LNCAP (cell line): ENCODE measurements at regions not wholly inside any gene's neighbourhood (a gene's known extent, or its start where the extent isn't known, plus 50 kb on each side); places are given as distances from the start of the nearest gene placed in this dataset.

Source experiments
- TF ChIP-seq, protein P1 (sequence below): fragments of 450-650 bp; IDR thresholded peaks from 2 replicates; pipeline ENCODE4 v1.5.1; 2017; ENCODE audit warnings: mild to moderate bottlenecking

DNA sequence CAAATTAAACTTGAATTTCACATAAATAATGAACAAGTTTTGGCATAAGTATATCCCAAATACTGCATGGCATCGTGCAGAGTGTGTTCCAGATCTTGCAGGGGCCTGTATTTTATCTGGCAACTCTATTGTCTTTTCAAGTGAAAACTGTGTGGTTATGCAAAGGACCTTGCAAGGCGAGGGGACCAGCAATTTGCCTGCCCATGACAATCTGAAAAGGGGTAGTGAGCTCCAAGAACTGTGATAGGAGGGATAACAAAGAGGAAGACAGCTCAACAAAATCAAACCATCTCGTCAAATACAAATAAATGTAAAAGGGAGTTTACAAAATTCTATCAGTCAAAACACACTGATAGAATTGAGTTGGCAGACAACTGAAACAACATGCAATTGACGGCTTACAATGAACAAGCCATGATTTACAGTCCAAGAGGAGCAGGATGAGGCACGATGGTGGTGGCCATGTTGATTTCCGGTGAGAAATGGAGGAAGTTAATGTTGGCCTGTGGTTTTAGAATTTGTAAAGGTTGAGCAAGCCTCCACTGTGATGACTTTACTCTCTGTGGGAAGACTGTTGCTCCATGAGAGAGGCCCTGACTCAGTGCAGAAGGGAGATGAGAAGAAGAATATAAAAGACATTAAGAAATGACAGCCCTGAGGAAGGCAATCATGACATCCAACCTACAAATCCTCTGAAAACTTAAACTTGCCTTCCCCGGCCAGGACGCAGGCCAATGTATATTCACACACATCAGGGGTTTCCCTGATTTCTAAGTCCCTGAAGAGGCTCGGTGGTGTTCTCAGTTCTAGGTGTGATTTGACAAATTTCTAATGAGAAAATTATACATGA is 132.2 kb downstream of the ADSS2 start:
- TF ChIP-seq, protein P1, sequence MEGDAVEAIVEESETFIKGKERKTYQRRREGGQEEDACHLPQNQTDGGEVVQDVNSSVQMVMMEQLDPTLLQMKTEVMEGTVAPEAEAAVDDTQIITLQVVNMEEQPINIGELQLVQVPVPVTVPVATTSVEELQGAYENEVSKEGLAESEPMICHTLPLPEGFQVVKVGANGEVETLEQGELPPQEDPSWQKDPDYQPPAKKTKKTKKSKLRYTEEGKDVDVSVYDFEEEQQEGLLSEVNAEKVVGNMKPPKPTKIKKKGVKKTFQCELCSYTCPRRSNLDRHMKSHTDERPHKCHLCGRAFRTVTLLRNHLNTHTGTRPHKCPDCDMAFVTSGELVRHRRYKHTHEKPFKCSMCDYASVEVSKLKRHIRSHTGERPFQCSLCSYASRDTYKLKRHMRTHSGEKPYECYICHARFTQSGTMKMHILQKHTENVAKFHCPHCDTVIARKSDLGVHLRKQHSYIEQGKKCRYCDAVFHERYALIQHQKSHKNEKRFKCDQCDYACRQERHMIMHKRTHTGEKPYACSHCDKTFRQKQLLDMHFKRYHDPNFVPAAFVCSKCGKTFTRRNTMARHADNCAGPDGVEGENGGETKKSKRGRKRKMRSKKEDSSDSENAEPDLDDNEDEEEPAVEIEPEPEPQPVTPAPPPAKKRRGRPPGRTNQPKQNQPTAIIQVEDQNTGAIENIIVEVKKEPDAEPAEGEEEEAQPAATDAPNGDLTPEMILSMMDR: no peak

DNA sequence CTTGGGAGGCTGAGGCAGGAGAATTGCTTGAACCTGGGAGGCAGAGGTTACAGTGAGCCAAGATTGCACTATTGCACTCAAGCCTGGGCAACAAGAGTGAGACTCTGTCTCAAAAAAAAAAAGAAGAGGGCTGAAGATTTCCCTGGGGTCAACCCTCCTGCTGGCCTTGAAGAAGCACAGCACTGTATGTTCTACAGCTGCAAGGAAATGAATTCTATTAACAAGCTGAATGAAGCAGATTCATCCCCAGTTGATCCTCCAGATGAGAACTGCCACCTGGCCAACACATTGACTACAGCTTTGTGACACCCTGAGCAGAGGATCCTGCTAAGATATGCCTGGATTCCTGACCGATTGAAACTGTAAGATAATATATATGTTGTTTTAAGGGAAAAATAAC is 129.5 kb downstream of the ADSS2 start:
- TF ChIP-seq, protein P1: no peak

DNA sequence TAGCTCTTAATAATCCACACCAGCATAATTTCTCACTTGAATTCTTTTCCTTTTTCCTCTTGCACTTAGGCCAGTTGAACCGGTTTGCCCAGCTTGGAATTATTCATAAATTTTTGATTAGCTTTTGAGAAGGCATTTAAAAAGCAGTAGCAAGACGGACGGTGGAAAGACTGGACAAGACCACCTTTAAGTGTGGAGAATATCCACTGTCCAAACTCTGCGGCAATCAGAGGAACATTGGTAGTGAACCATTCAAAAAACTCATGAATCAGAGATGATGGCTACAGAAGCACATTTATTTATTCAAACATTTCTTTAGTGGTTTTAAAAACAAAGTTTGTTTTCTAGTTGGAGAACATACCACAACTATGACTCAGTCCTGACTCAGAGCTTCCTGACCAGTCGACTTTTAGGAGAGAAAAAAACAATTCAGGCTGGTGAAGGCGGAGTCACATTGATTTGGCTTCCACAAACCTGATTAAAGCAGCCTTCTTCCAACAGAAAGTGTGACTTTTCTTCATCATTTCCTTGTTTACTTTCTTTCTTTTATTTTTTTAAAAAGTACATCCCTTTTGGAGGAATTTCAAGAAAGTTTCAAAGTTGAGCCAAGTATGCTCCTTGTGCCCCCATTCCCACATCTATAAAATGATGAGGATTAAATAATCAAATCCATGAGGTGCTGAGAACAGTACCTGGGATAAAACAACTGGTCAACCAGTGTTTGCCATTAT is 128.8 kb downstream of the ADSS2 start:
- TF ChIP-seq, protein P1: no peak

DNA sequence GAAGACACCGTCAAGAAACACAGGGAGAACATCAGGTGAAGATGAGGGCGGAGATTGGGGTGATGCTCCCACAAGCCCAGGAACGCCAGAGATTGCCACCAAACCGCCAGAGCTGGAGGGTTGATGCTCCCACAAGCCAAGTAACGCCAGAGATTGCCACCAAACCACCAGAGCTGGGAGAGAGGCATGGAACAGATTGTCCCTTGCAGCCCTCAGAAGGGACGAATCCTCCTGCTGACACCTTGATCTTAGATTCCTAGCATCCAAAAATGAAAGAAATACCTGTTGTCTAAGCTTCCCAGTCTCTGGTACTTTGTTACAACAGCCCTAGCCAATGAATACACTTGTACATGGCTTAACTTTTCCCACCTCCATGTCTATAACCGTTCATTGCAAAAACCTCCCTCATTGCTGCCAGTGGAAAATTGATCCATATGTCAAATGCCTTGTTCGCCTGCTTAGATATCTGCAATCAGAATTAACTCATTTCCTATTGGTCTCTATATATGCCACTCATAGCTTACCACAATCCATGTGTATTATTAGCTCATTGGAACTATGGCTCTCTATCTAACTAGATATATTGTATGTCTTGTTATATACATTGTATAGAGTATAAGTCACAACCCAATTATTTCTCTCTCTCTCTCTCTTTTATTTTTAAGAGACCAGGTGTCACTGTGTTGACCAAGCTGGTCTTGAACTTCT is 127.4 kb downstream of the ADSS2 start:
- TF ChIP-seq, protein P1: no peak

DNA sequence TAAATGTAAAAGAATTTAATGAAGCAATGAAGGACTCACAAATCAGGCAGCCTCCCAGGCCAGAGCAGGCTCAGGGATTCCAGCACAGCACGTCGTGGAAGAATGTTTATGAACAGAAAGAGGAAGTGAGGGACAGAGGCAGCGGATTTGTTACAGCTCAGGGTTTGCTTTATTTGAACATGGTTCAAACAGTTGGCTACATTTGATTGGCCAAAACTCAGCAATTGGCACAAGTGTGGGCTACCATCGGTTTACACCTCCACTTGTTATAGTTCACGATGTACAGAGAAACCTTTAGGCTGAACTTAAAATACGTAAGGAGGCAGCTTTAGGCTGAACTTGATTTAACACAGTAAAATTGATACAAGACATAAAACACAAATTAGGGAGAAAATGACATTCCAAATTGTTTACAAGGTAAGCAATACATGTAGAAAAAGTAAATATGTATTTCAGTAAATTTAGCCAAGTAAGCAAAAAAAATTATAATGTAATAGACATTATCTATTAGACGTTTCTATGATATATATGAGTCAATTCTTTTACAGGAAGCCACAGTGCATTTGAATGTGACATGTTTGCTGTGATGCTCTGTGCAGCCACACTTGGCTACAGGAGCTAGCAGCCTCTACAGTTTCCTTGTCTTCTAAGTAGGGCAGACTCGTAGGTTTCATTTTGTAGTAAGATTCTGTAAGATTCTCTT is 126.5 kb downstream of the ADSS2 start:
- TF ChIP-seq, protein P1: no peak

DNA sequence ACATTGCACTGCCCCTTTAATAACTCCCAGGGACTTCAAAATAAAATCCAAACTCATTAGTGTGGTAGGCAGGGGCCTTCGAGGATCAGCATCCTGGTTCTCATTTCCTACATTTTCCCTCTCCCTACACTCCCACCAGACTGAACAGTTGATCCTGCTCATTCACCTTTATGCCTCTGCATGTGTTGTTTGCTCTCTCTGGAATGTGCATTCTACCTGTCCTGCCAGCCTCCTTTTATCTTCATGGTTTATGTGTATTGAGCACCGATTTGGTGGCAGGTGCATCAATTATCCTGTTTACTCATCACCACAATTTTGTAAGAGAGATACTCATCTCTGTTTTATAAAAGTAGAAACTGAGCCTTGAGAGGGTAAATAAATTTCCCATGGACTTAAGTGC is 125.0 kb downstream of the ADSS2 start:
- TF ChIP-seq, protein P1: no peak

DNA sequence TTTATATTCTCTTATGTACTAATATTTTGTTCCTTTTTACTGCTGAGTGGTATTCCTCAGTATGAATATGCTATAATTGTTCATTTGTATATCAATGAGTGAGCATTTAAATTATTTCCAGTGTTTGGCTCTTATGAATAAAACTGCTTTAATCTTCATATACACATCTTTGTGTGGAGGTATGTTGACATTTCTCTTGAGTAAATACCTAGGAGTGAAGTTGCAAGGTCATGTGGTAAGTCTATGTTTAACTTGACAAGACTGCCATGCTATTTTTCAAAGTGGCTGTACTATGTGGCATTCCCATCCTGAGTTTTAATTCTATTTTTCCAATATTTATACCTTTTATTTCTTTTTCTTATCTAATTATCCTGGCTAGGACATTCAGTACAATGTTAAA is 124.2 kb downstream of the ADSS2 start:
- TF ChIP-seq, protein P1: no peak
